ENCODE measurements at regions not wholly inside any gene's neighbourhood (a gene's known extent, or its start where the extent isn't known, plus 50 kb on each side); places are given as distances from the start of the nearest gene placed in this dataset.

GRCh38 chr5:174607205-174607604, 117.2 kb upstream of the MSX2 start:
- DNase-seq (ENCODE audit: low read depth, low spot score) (no peak), ATAC-seq (no peak)
- H3K27ac ChIP-seq (ENCODE audit: low read length): no peak overlapping the region
- H3K9me3 ChIP-seq (ENCODE audit: control insufficient read depth, insufficient read depth, low read depth, low read length): no peaks in the 10 kb centered on the region
- H3K4me1 ChIP-seq (ENCODE audit: control insufficient read depth, insufficient read depth, low read length): peaks cover 5% of the 10 kb centered on the region
- no peak overlapping the region for H3K4me3 ChIP-seq (ENCODE audit: low read depth in 2 of 2, low read length in 2 of 2)
- no peaks in the 10 kb centered on the region for H3K27me3 ChIP-seq (ENCODE audit: control insufficient read depth, insufficient read depth, low read length)
- POLR2A ChIA-PET: no interaction called here
- no TSS peak for BruUV-seq (replicated peaks)
- intact Hi-C loops (cut with micrococcal nuclease; ENCODE audit: unreplicated experiment): no loop called here
- CTCF ChIA-PET: no interaction called here
- H3K36me3 ChIP-seq (ENCODE audit: control insufficient read depth, insufficient read depth, low read length): no peaks in the 10 kb centered on the region
- in situ Hi-C loops (cut with HindIII; ENCODE audit: low pct_unique_long_range_greater_than_20kb, low sequenced_read_pairs): no loop called here
- TF ChIP-seq CTCF (IDR thresholded peaks at IDR 0.05) (no peak), POLR2AphosphoS5 (IDR thresholded peaks at IDR 0.05; ENCODE audit: low read depth, low read length) (no peak), REST (IDR thresholded peaks at IDR 0.05; ENCODE audit: insufficient read depth in 1 of 2, low read depth in 2 of 2, low read length in 1 of 2) (no peak), TCF7L2 (IDR thresholded peaks at IDR 0.05; ENCODE audit: low read depth, low read length) (no peak), SIN3A (IDR thresholded peaks at IDR 0.05; ENCODE audit: borderline replicate concordance, insufficient read depth, low read depth, low read length) (no peak)

- intact Hi-C loops (cut with micrococcal nuclease; ENCODE audit: unreplicated experiment): no loop called here
- H3K27me3 ChIP-seq (ENCODE audit: control insufficient read depth, insufficient read depth, low read length): no peaks in the 10 kb centered on the region
- no peak overlapping the region for H3K4me3 ChIP-seq (ENCODE audit: low read depth in 2 of 2, low read length in 2 of 2)
- ChIA-PET CTCF (no interaction called here), POLR2A (no interaction called here)
- no peaks in the 10 kb centered on the region for H3K36me3 ChIP-seq (ENCODE audit: control insufficient read depth, insufficient read depth, low read length)
- DNase-seq (ENCODE audit: low read depth, low spot score): no peak
- ATAC-seq: no peak
- no peak overlapping the region for H3K27ac ChIP-seq (ENCODE audit: low read length)
- no peaks in the 10 kb centered on the region for H3K9me3 ChIP-seq (ENCODE audit: control insufficient read depth, insufficient read depth, low read depth, low read length)
- TF ChIP-seq SIN3A (IDR thresholded peaks at IDR 0.05; ENCODE audit: borderline replicate concordance, insufficient read depth, low read depth, low read length) (no peak), REST (IDR thresholded peaks at IDR 0.05; ENCODE audit: insufficient read depth in 1 of 2, low read depth in 2 of 2, low read length in 1 of 2) (no peak), TCF7L2 (IDR thresholded peaks at IDR 0.05; ENCODE audit: low read depth, low read length) (no peak), CTCF (IDR thresholded peaks at IDR 0.05) (no peak), POLR2AphosphoS5 (IDR thresholded peaks at IDR 0.05; ENCODE audit: low read depth, low read length) (no peak)
- peaks cover 5% of the 10 kb centered on the region for H3K4me1 ChIP-seq (ENCODE audit: control insufficient read depth, insufficient read depth, low read length)
- BruUV-seq (replicated peaks): no TSS peak
- in situ Hi-C loops (cut with HindIII; ENCODE audit: low pct_unique_long_range_greater_than_20kb, low sequenced_read_pairs): no loop called here
Observed at GRCh38 chr5:174607916-174608315, 116.5 kb upstream of the MSX2 start.

Data from Panc1 (cell line).